GM23248 (cell line): ENCODE measurements at regions not wholly inside any gene's neighbourhood (a gene's known extent, or its start where the extent isn't known, plus 50 kb on each side); places are given as distances from the start of the nearest gene placed in this dataset.

Experiments
- DNase-seq: peaks from one replicate; pipeline ENCODE4 v3.0.0-alpha.2; 2015
- H2AFZ ChIP-seq: fragments of 200-600 bp; sonication (generic); 2 replicates; pipeline ENCODE4 v1.6.1; 2016; ENCODE audit warnings: antibody characterized with exemption
- H3F3A ChIP-seq: fragments of 200-600 bp; sonication (generic); 2 replicates; pipeline ENCODE4 v1.6.1; 2016; ENCODE audit warnings: mild to moderate bottlenecking, antibody characterized with exemption, mixed run types; ENCODE audit not compliant: insufficient read depth
- H3K27ac ChIP-seq: fragments of 200-600 bp; sonication (generic); 2 replicates; pipeline ENCODE4 v1.5.1; 2016; ENCODE audit warnings: mild to moderate bottlenecking
- H3K27me3 ChIP-seq: fragments of 200-600 bp; sonication (generic); replicated peaks from 2 replicates; pipeline ENCODE4 v1.6.1; 2016; ENCODE audit warnings: mild to moderate bottlenecking; ENCODE audit not compliant: insufficient read depth
- H3K36me3 ChIP-seq: fragments of 200-600 bp; sonication (generic); 2 replicates; pipeline ENCODE4 v1.6.1; 2016; ENCODE audit warnings: low read depth, mild to moderate bottlenecking
- H3K4me1 ChIP-seq: fragments of 200-600 bp; sonication (generic); 2 replicates; pipeline ENCODE4 v1.6.1; 2016; ENCODE audit warnings: mild to moderate bottlenecking; ENCODE audit not compliant: insufficient read depth
- H3K4me2 ChIP-seq: fragments of 200-600 bp; sonication (generic); one replicate; pipeline ENCODE4 v1.6.1; 2016; ENCODE audit warnings: mild to moderate bottlenecking; ENCODE audit not compliant: unreplicated experiment
- H3K4me3 ChIP-seq: fragments of 200-600 bp; sonication (generic); 2 replicates; pipeline ENCODE4 v1.5.1; 2016; ENCODE audit warnings: mild to moderate bottlenecking
- H3K79me2 ChIP-seq: fragments of 200-600 bp; sonication (generic); 2 replicates; pipeline ENCODE4 v1.6.1; 2016; ENCODE audit warnings: mild to moderate bottlenecking; ENCODE audit not compliant: insufficient read depth
- H3K9ac ChIP-seq: fragments of 200-600 bp; sonication (generic); 2 replicates; pipeline ENCODE4 v1.6.1; 2016; ENCODE audit warnings: mild to moderate bottlenecking
- H3K9me2 ChIP-seq: fragments of 200-600 bp; sonication (generic); 2 replicates; pipeline ENCODE4 v1.6.1; 2016; ENCODE audit warnings: mixed run types, mild to moderate bottlenecking, moderate library complexity; ENCODE audit not compliant: insufficient read depth
- H3K9me3 ChIP-seq: fragments of 200-600 bp; sonication (generic); one replicate; pipeline ENCODE4 v1.6.1; 2017; ENCODE audit warnings: low read depth
- H4K20me1 ChIP-seq: fragments of 200-600 bp; sonication (generic); 2 replicates; pipeline ENCODE4 v1.6.0; 2016; ENCODE audit not compliant: insufficient read depth
- EZH2 ChIP-seq: fragments of 200-600 bp; sonication (generic); IDR thresholded peaks from 2 replicates; pipeline ENCODE4 v1.6.1; 2018; ENCODE audit warnings: antibody characterized with exemption, mild to moderate bottlenecking; ENCODE audit not compliant: insufficient read depth, poor library complexity, severe bottlenecking
- EZH2phosphoT487 ChIP-seq: fragments of 200-600 bp; sonication (generic); IDR thresholded peaks from 2 replicates; pipeline ENCODE4 v1.6.1; 2018; ENCODE audit warnings: antibody characterized with exemption, moderate library complexity, mild to moderate bottlenecking, low read depth; ENCODE audit not compliant: insufficient read depth
- WGBS, 2 experiments: methylation state at CpG; one replicate each; pipeline ENCODE4 v1.1.6; 2015 to 2017; ENCODE audit warnings: low lambda C conversion rate in 2 of 2, low coverage in 1 of 2; ENCODE audit errors: missing lambda C conversion rate in 2 of 2; 5-methylcytosine and 5-hydroxymethylcytosine counted together
- in situ Hi-C: fragments of 300-500 bp; cut with MboI; formaldehyde crosslinking; loops from 2 replicates; pipeline ENCODE4 v1.15.0; 2020

DNA sequence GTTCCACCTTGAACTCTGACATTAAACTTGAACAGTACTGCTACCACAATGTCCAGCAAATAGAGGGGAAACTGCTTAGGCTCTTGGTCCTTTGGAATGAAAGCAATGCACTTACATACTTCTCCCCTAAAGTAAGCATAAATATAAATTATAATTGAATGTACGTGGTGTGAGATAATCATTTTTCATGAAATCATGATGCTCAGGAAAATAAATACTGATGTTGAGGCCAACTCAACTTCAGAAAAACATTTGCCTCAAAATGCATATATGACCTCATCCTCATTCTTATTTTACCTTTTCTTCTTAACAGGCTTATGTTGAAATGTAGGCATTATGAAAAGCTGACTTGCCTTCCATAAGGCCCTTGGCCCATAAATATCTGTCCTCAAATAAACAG, 166.3 kb downstream of the KDR start:
- Histone ChIP-seq H4K20me1 (no peaks in the 10 kb centered on the region), H2AFZ (0 out of 2 replicates have a peak overlapping the region, but pooled peaks have one; percentile 1), H3K9me3 (no peaks in the 10 kb centered on the region), H3K79me2 (no peaks in the 10 kb centered on the region), H3K9me2 (no peaks in the 10 kb centered on the region), H3K4me3 (peak overlapping the region; percentile 12), H3K36me3 (no peaks in the 10 kb centered on the region), H3K4me1 (peaks cover 29% of the 10 kb centered on the region), H3F3A (peaks cover 21% of the 10 kb centered on the region), H3K4me2 (peak overlapping the region; percentile 65), H3K27me3 (no peaks in the 10 kb centered on the region), H3K9ac (no peak overlapping the region), H3K27ac (peak overlapping the region; percentile 56)
- no peak for DNase-seq
- in situ Hi-C loops = no loop called here
- TF ChIP-seq EZH2 (no peak), EZH2phosphoT487 (no peak)
- 49 to 65% methylated on average over 1 of the region's 1 CpG for WGBS, 2 experiments

- Histone ChIP-seq H3F3A (peaks cover 21% of the 10 kb centered on the region), H3K27ac (no peak overlapping the region), H3K9me2 (no peaks in the 10 kb centered on the region), H2AFZ (no peak overlapping the region; the same call in 1 of the 2 replicates), H3K4me1 (peaks cover 29% of the 10 kb centered on the region), H3K4me2 (no peak overlapping the region), H3K79me2 (no peaks in the 10 kb centered on the region), H3K27me3 (no peaks in the 10 kb centered on the region), H3K9ac (no peak overlapping the region), H3K9me3 (no peaks in the 10 kb centered on the region), H3K4me3 (no peak overlapping the region), H3K36me3 (no peaks in the 10 kb centered on the region), H4K20me1 (no peaks in the 10 kb centered on the region)
- TF ChIP-seq EZH2 (no peak), EZH2phosphoT487 (no peak)
- 90 to 91% methylated on average over 6 of the region's 6 CpGs for WGBS, 2 experiments
- in situ Hi-C loops = no loop called here
- DNase-seq = peak; percentile 7
Measured at GRCh38 chr4:54958236-54958635, 167.2 kb downstream of the KDR start.

DNA sequence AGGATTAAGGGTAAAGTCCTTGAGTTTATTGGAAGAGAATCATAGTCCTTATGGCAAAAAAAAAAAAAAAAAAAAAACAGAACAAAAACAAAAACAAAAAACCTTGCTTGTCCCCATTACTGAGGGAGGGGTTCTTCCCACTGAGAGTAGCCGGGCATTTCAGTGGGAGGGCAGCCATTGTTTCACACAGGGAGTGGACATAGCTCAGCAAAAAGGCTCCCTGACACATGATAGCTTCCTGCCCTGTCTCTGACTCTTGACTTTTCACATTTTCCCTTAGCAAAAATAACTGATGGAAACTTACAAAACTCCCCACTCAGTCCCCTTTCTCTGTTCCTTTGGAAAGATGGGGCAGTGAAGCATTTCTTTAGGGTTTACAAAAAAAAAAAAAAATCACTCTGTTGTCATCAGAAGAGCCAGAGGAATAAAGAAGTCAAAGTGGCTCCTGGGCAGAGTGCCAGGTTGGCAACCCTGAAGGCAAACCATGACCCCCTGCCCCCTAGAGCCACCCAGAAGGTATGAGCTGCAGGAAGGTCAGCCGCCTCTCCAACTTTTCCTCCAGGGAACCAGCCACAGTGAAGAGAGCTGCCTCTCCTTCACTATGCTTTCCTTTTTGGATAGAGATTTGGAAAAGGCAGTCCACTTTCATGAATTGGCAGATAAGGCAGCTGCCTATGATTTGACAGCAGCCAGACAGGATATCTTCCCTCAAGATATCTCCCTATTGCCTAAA, 170.6 kb downstream of the KDR start:
- H3K79me2 ChIP-seq = no peaks in the 10 kb centered on the region
- 78 to 94% methylated on average over 2 of the region's 2 CpGs for whole genome bisulfite sequencing, 2 experiments
- H4K20me1 ChIP-seq = no peaks in the 10 kb centered on the region
- no peak for TF ChIP-seq EZH2
- no peak for TF ChIP-seq EZH2phosphoT487
- in situ Hi-C loops = no loop called here
- H3F3A ChIP-seq = peaks cover 14% of the 10 kb centered on the region
- H3K27me3 ChIP-seq = no peaks in the 10 kb centered on the region
- H3K4me3 ChIP-seq = no peak overlapping the region
- no peaks in the 10 kb centered on the region for H3K9me3 ChIP-seq
- H3K36me3 ChIP-seq = no peaks in the 10 kb centered on the region
- H3K4me1 ChIP-seq = peaks cover 15% of the 10 kb centered on the region
- DNase-seq = no peak
- H3K27ac ChIP-seq = no peak overlapping the region
- no peak overlapping the region for H3K9ac ChIP-seq
- no peak overlapping the region for H3K4me2 ChIP-seq
- no peaks in the 10 kb centered on the region for H3K9me2 ChIP-seq
- no peak overlapping the region for H2AFZ ChIP-seq

- Histone ChIP-seq H3K9me2 (no peaks in the 10 kb centered on the region), H3K27me3 (peaks cover 1% of the 10 kb centered on the region; the same call in 1 of the 2 replicates), H2AFZ (no peak overlapping the region), H3K9me3 (no peaks in the 10 kb centered on the region), H3K9ac (no peak overlapping the region), H4K20me1 (no peaks in the 10 kb centered on the region), H3K4me2 (no peak overlapping the region), H3K36me3 (no peaks in the 10 kb centered on the region), H3F3A (no peaks in the 10 kb centered on the region), H3K4me1 (no peaks in the 10 kb centered on the region), H3K79me2 (no peaks in the 10 kb centered on the region), H3K4me3 (no peak overlapping the region), H3K27ac (no peak overlapping the region)
- 23 to 30% methylated on average over 1 of the region's 1 CpG for WGBS, 2 experiments
- in situ Hi-C loops = no loop called here
- TF ChIP-seq EZH2 (no peak), EZH2phosphoT487 (no peak)
- no peak for DNase-seq
Measured at GRCh38 chr4:54946741-54947140, 178.7 kb downstream of the KDR start.

DNA sequence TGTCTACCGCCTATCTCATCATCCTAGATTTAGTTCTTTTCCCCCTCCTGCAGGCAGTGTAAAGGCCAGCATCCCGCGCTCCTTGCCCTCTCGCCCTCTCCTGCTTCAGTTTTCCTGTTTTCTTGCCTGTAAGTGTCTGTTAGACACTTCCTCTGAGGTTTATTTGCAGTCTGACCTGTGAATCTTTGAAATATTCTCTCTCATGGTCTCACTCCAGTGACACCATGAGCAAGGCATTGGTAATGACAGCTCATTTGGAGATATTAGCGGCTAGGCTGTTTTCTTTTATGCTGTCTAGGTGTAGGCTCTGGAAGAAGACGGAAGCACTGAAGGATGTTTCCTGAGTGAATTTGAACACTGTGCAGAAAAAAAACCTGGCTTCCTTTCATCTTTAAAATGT, 179.6 kb downstream of the KDR start:
- no peak for DNase-seq
- H3K9ac ChIP-seq = no peak overlapping the region
- 90 to 92% methylated on average over 6 of the region's 6 CpGs for WGBS, 2 experiments
- no peaks in the 10 kb centered on the region for H3K36me3 ChIP-seq
- no peak overlapping the region for H3K4me2 ChIP-seq
- no peaks in the 10 kb centered on the region for H4K20me1 ChIP-seq
- H3K27me3 ChIP-seq = peaks cover 6% of the 10 kb centered on the region
- no peak overlapping the region for H3K4me3 ChIP-seq
- no peak for TF ChIP-seq EZH2phosphoT487
- no peak for TF ChIP-seq EZH2
- H3K4me1 ChIP-seq = no peaks in the 10 kb centered on the region
- H3K9me3 ChIP-seq = no peaks in the 10 kb centered on the region
- H3K9me2 ChIP-seq = no peaks in the 10 kb centered on the region
- in situ Hi-C loops = no loop called here
- no peaks in the 10 kb centered on the region for H3F3A ChIP-seq
- H3K79me2 ChIP-seq = no peaks in the 10 kb centered on the region
- H3K27ac ChIP-seq = no peak overlapping the region
- H2AFZ ChIP-seq = no peak overlapping the region
